ENCODE measurements at regions not wholly inside any gene's neighbourhood (a gene's known extent, or its start where the extent isn't known, plus 50 kb on each side); places are given as distances from the start of the nearest gene placed in this dataset.

- no peaks in the 10 kb centered on the region for H3K36me3 Mint-ChIP-seq (ENCODE audit: insufficient read depth, unreplicated experiment)
- H3K4me1 Mint-ChIP-seq (ENCODE audit: low read depth, unreplicated experiment): no peaks in the 10 kb centered on the region
- H3K27me3 Mint-ChIP-seq (ENCODE audit: unreplicated experiment): peaks cover 30% of the 10 kb centered on the region
- no peak overlapping the region for H3K4me3 Mint-ChIP-seq (ENCODE audit: low read depth, unreplicated experiment)
- intact Hi-C loops (cut with micrococcal nuclease; ENCODE audit: unreplicated experiment): no loop called here
- no peak for DNase-seq
- CTCF ChIA-PET: no interaction called here
- TF ChIP-seq, protein P1, sequence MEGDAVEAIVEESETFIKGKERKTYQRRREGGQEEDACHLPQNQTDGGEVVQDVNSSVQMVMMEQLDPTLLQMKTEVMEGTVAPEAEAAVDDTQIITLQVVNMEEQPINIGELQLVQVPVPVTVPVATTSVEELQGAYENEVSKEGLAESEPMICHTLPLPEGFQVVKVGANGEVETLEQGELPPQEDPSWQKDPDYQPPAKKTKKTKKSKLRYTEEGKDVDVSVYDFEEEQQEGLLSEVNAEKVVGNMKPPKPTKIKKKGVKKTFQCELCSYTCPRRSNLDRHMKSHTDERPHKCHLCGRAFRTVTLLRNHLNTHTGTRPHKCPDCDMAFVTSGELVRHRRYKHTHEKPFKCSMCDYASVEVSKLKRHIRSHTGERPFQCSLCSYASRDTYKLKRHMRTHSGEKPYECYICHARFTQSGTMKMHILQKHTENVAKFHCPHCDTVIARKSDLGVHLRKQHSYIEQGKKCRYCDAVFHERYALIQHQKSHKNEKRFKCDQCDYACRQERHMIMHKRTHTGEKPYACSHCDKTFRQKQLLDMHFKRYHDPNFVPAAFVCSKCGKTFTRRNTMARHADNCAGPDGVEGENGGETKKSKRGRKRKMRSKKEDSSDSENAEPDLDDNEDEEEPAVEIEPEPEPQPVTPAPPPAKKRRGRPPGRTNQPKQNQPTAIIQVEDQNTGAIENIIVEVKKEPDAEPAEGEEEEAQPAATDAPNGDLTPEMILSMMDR (IDR thresholded peaks at IDR 0.05; ENCODE audit: unreplicated experiment): no peak
- no TSS peak for BruUV-seq (replicated peaks)
- no peaks in the 10 kb centered on the region for H3K9me3 Mint-ChIP-seq (ENCODE audit: low read depth, unreplicated experiment)
- no peak overlapping the region for H3K27ac Mint-ChIP-seq (ENCODE audit: unreplicated experiment)
Measured at GRCh38 chr1:5491207-5491904, 500.9 kb downstream of the NPHP4 start.

- intact Hi-C loops (cut with micrococcal nuclease; ENCODE audit: unreplicated experiment): no loop called here
- BruUV-seq (replicated peaks): no TSS peak
- Mint-ChIP-seq H3K36me3 (ENCODE audit: insufficient read depth, unreplicated experiment) (no peaks in the 10 kb centered on the region), H3K27me3 (ENCODE audit: unreplicated experiment) (peaks cover 31% of the 10 kb centered on the region), H3K27ac (ENCODE audit: unreplicated experiment) (no peak overlapping the region), H3K4me3 (ENCODE audit: low read depth, unreplicated experiment) (no peak overlapping the region), H3K9me3 (ENCODE audit: low read depth, unreplicated experiment) (no peaks in the 10 kb centered on the region), H3K4me1 (ENCODE audit: low read depth, unreplicated experiment) (no peaks in the 10 kb centered on the region)
- TF ChIP-seq, protein P1 (IDR thresholded peaks at IDR 0.05; ENCODE audit: unreplicated experiment): no peak
- CTCF ChIA-PET: no interaction called here
- no peak for DNase-seq
Measured at GRCh38 chr1:5490635-5491034, 501.6 kb downstream of the NPHP4 start.

DNA sequence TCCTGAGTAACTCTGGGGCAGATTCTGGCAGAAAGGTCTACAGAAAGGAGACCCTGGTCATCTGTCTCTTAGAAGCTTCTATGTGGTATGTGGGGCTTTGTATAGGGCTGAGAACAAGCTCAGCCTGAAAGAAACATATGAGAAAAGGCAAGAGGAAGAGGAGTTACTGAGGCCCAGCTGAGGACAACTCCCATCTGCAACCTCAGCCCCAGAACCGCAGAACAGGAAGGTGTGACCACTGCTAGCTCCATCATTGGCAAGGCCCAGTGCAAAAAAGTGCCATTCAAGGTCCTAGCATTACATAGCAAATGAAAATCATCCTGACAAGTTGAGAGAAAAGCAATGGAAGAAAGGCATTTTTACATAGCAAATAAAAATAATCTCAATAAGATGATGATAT lies 503.8 kb downstream of the NPHP4 start:
- CTCF ChIA-PET: no interaction called here
- intact Hi-C loops (cut with micrococcal nuclease; ENCODE audit: unreplicated experiment): no loop called here
- no peak for DNase-seq
- H3K4me3 Mint-ChIP-seq (ENCODE audit: low read depth, unreplicated experiment): no peak overlapping the region
- H3K27me3 Mint-ChIP-seq (ENCODE audit: unreplicated experiment): peaks cover 26% of the 10 kb centered on the region
- H3K36me3 Mint-ChIP-seq (ENCODE audit: insufficient read depth, unreplicated experiment): no peaks in the 10 kb centered on the region
- H3K27ac Mint-ChIP-seq (ENCODE audit: unreplicated experiment): no peak overlapping the region
- BruUV-seq (replicated peaks): no TSS peak
- TF ChIP-seq, protein P1 (IDR thresholded peaks at IDR 0.05; ENCODE audit: unreplicated experiment): no peak
- no peaks in the 10 kb centered on the region for H3K4me1 Mint-ChIP-seq (ENCODE audit: low read depth, unreplicated experiment)
- no peaks in the 10 kb centered on the region for H3K9me3 Mint-ChIP-seq (ENCODE audit: low read depth, unreplicated experiment)

GRCh38 chr1:5485968-5486696 lies 506.1 kb downstream of the NPHP4 start:
- CTCF ChIA-PET: no interaction called here
- H3K4me1 Mint-ChIP-seq (ENCODE audit: low read depth, unreplicated experiment): no peaks in the 10 kb centered on the region
- no peaks in the 10 kb centered on the region for H3K9me3 Mint-ChIP-seq (ENCODE audit: low read depth, unreplicated experiment)
- no peak for DNase-seq
- no peak overlapping the region for H3K4me3 Mint-ChIP-seq (ENCODE audit: low read depth, unreplicated experiment)
- TF ChIP-seq, protein P1 (IDR thresholded peaks at IDR 0.05; ENCODE audit: unreplicated experiment): no peak
- intact Hi-C loops (cut with micrococcal nuclease; ENCODE audit: unreplicated experiment): no loop called here
- H3K27me3 Mint-ChIP-seq (ENCODE audit: unreplicated experiment): peaks cover 23% of the 10 kb centered on the region
- BruUV-seq (replicated peaks): no TSS peak
- no peak overlapping the region for H3K27ac Mint-ChIP-seq (ENCODE audit: unreplicated experiment)
- no peaks in the 10 kb centered on the region for H3K36me3 Mint-ChIP-seq (ENCODE audit: insufficient read depth, unreplicated experiment)
